GM12878 (cell line): ENCODE measurements at regions not wholly inside any gene's neighbourhood (a gene's known extent, or its start where the extent isn't known, plus 50 kb on each side); places are given as distances from the start of the nearest gene placed in this dataset.

Source experiments
- ATAC-seq: fragments of 200-7000 bp; cut with Tn5 transposase; 3 replicates; pipeline ENCODE4 v1.9.1; 2020; ENCODE audit warnings: mild to moderate bottlenecking, moderate library complexity
- BruUV-seq: library from RNA; stranded (reverse); fragments of 400-500 nt; replicated peaks from 2 replicates; lab custom pipeline; 2021; lab: Mats Ljungman, UMichigan
- CTCF ChIA-PET: fragments of 300-600 bp; sonication (Branson Sonifier 250); formaldehyde crosslinking; extraction: SDS; loops from one replicate; lab custom pipeline; 2021; ENCODE audit warnings: inconsistent platforms; lab: Yijun Ruan, JAX
- POLR2A ChIA-PET: fragments of 350-600 bp; formaldehyde crosslinking; extraction: SDS; loops from one replicate; lab custom pipeline; 2021; ENCODE audit warnings: inconsistent platforms; lab: Charles Lee
- RAD21 ChIA-PET: fragments of 300-600 bp; sonication (Branson Sonifier 250); formaldehyde crosslinking; loops from one replicate; lab custom pipeline; 2023; ENCODE audit warnings: antibody characterized with exemption; ENCODE audit not compliant: unreplicated experiment; lab: Charles Lee
- SMC1A ChIA-PET: fragments of 300-600 bp; sonication (Branson Sonifier 250); formaldehyde crosslinking; loops from one replicate; lab custom pipeline; 2023; ENCODE audit not compliant: unreplicated experiment, uncharacterized antibody; lab: Charles Lee
- DNase-seq: peaks from one replicate; pipeline ENCODE4 v3.0.0-alpha.2; 2011; ENCODE audit warnings: low read depth, low spot score
- FAIRE-seq: peaks from 3 replicates; lab custom pipeline; 2011; peaks lifted over from hg19 to GRCh38; lab: Jason Lieb, UNC
- H2AFZ ChIP-seq: 2 replicates; pipeline ENCODE4 v1.6.0; 2011; ENCODE audit warnings: low read depth, low read length, control low read depth; ENCODE audit not compliant: control insufficient read depth
- H3K27ac ChIP-seq: 2 replicates; pipeline ENCODE4 v1.5.1; 2011; ENCODE audit warnings: control low read depth; ENCODE audit not compliant: control insufficient read depth, insufficient read depth
- H3K27me3 ChIP-seq, 2 experiments: replicated peaks in 1 of 2; 2 replicates each; pipeline versions ENCODE4 v1.6.0 to v1.6.1; 2011; ENCODE audit warnings: low read length in 1 of 2; ENCODE audit not compliant: control insufficient read depth in 2 of 2, insufficient read depth in 2 of 2
- H3K36me3 ChIP-seq, 2 experiments: 2 replicates each; pipeline ENCODE4 v1.5.1; 2011; ENCODE audit warnings: low read length in 1 of 2; ENCODE audit not compliant: control insufficient read depth in 2 of 2, insufficient read depth in 2 of 2
- H3K4me1 ChIP-seq: 2 replicates; pipeline ENCODE4 v1.6.1; 2011; ENCODE audit warnings: mild to moderate bottlenecking, low read length, moderate library complexity, mixed read lengths; ENCODE audit not compliant: control insufficient read depth, insufficient read depth
- H3K4me2 ChIP-seq: 2 replicates; pipeline ENCODE4 v1.6.0; 2011; ENCODE audit warnings: control low read depth; ENCODE audit not compliant: control insufficient read depth, insufficient read depth
- H3K4me3 ChIP-seq: fragments of 200-600 bp; sonication (generic); 2 replicates; pipeline ENCODE4 v1.5.1; 2016
- H3K79me2 ChIP-seq: 2 replicates; pipeline ENCODE4 v1.6.0; 2011; ENCODE audit warnings: low read length; ENCODE audit not compliant: control insufficient read depth, insufficient read depth
- H3K9ac ChIP-seq: 2 replicates; pipeline ENCODE4 v1.8.0; 2011; ENCODE audit warnings: low read length, control low read depth, mixed read lengths; ENCODE audit not compliant: control insufficient read depth, insufficient read depth
- H3K9me3 ChIP-seq: replicated peaks from 3 replicates; pipeline ENCODE4 v1.5.1; 2011; ENCODE audit warnings: mild to moderate bottlenecking, low read length; ENCODE audit not compliant: control insufficient read depth, insufficient read depth
- H4K20me1 ChIP-seq: 2 replicates; pipeline ENCODE4 v1.6.0; 2011; ENCODE audit not compliant: control insufficient read depth, insufficient read depth
- ATF3 ChIP-seq: IDR thresholded peaks from 2 replicates; pipeline ENCODE4 v1.6.1; 2011; ENCODE audit warnings: low read depth, mild to moderate bottlenecking, low read length, moderate library complexity, borderline replicate concordance; ENCODE audit errors: extremely low read depth
- BCL11A ChIP-seq: IDR thresholded peaks from 2 replicates; pipeline ENCODE4 v1.6.1; 2011; ENCODE audit warnings: low read depth, low read length
- BHLHE40 ChIP-seq, 2 experiments: fragments of 450-650 bp in 1 of 2; IDR thresholded peaks; 2 replicates each; pipeline ENCODE4 v1.6.1; 2011 to 2017; ENCODE audit warnings: low read depth in 2 of 2, borderline replicate concordance in 1 of 2, improper control_type of control experiment in 1 of 2, low read length in 1 of 2, mild to moderate bottlenecking in 1 of 2
- BRCA1 ChIP-seq: IDR thresholded peaks from 2 replicates; pipeline ENCODE4 v1.6.1; 2011; ENCODE audit warnings: low read depth, low read length, improper control_type of control experiment
- CBX5 ChIP-seq: sonication (generic); IDR thresholded peaks from 2 replicates; pipeline ENCODE4 v1.6.1; 2016; ENCODE audit warnings: low read depth, moderate library complexity, mild to moderate bottlenecking, inconsistent platforms
- GABPA ChIP-seq: IDR thresholded peaks from 2 replicates; pipeline ENCODE4 v1.6.1; 2014; ENCODE audit warnings: antibody characterized with exemption, low read depth, mild to moderate bottlenecking, inconsistent platforms
- MYB ChIP-seq: fragments of 150-350 bp; IDR thresholded peaks from 2 replicates; pipeline ENCODE4 v1.6.1; 2014; ENCODE audit warnings: mild to moderate bottlenecking, low read depth, low read length, borderline replicate concordance
- MYC ChIP-seq: IDR thresholded peaks from 2 replicates; pipeline ENCODE4 v1.6.1; 2011; ENCODE audit warnings: mild to moderate bottlenecking, low read length, moderate library complexity, inconsistent platforms; ENCODE audit not compliant: insufficient read depth, insufficient replicate concordance, insufficient read length, severe bottlenecking
- STAT3 ChIP-seq: IDR thresholded peaks from 2 replicates; pipeline ENCODE4 v1.6.1; 2011; ENCODE audit warnings: low read depth, low read length, improper control_type of control experiment
- TAF1 ChIP-seq: IDR thresholded peaks from 2 replicates; pipeline ENCODE4 v1.6.1; 2011; ENCODE audit warnings: mild to moderate bottlenecking, low read depth, low read length, borderline replicate concordance
- YBX1 ChIP-seq: fragments of 450-650 bp; IDR thresholded peaks from 2 replicates; pipeline ENCODE4 v1.6.1; 2016; ENCODE audit warnings: antibody characterized with exemption
- YY1 ChIP-seq: IDR thresholded peaks from 2 replicates; pipeline ENCODE4 v1.6.1; 2011; ENCODE audit warnings: low read depth, mild to moderate bottlenecking, low read length
- WGBS: methylation state at CpG from one replicate; pipeline ENCODE4 v1.1.6; 2016; ENCODE audit warnings: low lambda C conversion rate; ENCODE audit not compliant: insufficient replicate concordance, insufficient coverage; ENCODE audit errors: missing lambda C conversion rate; 5-methylcytosine and 5-hydroxymethylcytosine counted together
- in situ Hi-C: fragments of 300-500 bp; cut with MboI; formaldehyde crosslinking; loops from 9 replicates; pipeline ENCODE4 v1.14.3; 2018; ENCODE audit warnings: mixed read lengths
- intact Hi-C: fragments of 100-400 bp; cut with micrococcal nuclease; formaldehyde crosslinking; loops from one replicate; pipeline ENCODE4 v1.14.2; 2022; ENCODE audit not compliant: unreplicated experiment
- TF ChIP-seq, protein P1 (sequence below): IDR thresholded peaks from 2 replicates; pipeline ENCODE4 v1.6.1; 2011; ENCODE audit warnings: mild to moderate bottlenecking, low read depth, low read length, moderate library complexity; ENCODE audit not compliant: insufficient replicate concordance
- TF ChIP-seq, protein P2 (sequence below): fragments of 450-650 bp; IDR thresholded peaks from 2 replicates; pipeline ENCODE4 v1.6.1; 2017; ENCODE audit warnings: mild to moderate bottlenecking, moderate library complexity

DNA sequence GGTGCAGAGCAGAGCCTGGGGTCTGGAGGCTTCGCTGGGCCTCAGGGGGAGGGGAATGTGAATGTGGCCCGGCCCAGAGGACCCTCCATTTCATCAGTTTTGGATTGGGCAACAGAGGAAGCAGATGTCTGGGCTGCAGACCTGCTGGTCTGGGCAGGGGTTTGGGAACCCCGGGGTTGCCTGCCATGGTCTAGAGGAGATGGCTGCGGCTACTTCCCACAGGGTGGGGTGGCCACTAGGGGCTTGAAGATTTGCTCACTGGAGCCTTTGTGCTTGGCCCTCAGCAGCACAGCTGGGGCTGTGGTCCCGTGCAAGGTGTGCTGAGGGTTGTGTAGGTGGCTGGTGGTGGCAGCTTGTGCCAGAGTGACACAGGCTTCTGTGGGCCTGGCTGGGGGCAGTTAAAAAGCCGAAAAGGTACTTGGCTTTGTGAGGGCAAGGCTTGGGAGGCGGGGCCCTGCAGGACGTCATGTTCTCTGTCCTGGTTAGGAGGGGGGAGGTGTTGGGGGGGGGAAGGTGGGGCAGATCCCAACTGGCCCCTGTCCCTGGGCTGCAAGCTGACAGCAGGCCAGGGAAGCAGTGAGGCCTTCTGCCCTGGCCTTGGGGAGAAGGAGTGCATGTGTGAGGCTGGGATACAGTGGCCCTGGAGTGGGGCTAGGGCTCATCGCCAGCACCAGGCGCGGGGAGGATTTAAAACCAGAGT, 98.0 kb downstream of the KPNA2 start:
- FAIRE-seq (no peak), ATAC-seq (no peak), DNase-seq (no peak)
- Histone ChIP-seq H3K9me3 (no peaks in the 10 kb centered on the region), H3K4me3 (no peak overlapping the region), H4K20me1 (no peaks in the 10 kb centered on the region), H3K27ac (no peak overlapping the region), H3K9ac (no peak overlapping the region), H3K4me1 (no peaks in the 10 kb centered on the region), H3K4me2 (no peak overlapping the region), H3K36me3 (no peaks in the 10 kb centered on the region), H3K27me3 (no peaks in the 10 kb centered on the region), H2AFZ (no peak overlapping the region), H3K79me2 (no peaks in the 10 kb centered on the region)
- TF ChIP-seq, protein P1, sequence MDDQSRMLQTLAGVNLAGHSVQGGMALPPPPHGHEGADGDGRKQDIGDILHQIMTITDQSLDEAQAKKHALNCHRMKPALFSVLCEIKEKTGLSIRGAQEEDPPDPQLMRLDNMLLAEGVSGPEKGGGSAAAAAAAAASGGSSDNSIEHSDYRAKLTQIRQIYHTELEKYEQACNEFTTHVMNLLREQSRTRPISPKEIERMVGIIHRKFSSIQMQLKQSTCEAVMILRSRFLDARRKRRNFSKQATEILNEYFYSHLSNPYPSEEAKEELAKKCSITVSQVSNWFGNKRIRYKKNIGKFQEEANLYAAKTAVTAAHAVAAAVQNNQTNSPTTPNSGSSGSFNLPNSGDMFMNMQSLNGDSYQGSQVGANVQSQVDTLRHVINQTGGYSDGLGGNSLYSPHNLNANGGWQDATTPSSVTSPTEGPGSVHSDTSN, result no peak
- TF ChIP-seq ATF3 (no peak), STAT3 (no peak), BCL11A (no peak), GABPA (no peak), YBX1 (no peak), MYC (no peak), BHLHE40 (IDR thresholded peaks at IDR 0.05; ENCODE audit: borderline replicate concordance in 1 of 2, low read depth in 2 of 2, low read length in 1 of 2) (no peak), CBX5 (no peak), YY1 (no peak), TAF1 (no peak), MYB (no peak), BRCA1 (no peak)
- TF ChIP-seq, protein P2, sequence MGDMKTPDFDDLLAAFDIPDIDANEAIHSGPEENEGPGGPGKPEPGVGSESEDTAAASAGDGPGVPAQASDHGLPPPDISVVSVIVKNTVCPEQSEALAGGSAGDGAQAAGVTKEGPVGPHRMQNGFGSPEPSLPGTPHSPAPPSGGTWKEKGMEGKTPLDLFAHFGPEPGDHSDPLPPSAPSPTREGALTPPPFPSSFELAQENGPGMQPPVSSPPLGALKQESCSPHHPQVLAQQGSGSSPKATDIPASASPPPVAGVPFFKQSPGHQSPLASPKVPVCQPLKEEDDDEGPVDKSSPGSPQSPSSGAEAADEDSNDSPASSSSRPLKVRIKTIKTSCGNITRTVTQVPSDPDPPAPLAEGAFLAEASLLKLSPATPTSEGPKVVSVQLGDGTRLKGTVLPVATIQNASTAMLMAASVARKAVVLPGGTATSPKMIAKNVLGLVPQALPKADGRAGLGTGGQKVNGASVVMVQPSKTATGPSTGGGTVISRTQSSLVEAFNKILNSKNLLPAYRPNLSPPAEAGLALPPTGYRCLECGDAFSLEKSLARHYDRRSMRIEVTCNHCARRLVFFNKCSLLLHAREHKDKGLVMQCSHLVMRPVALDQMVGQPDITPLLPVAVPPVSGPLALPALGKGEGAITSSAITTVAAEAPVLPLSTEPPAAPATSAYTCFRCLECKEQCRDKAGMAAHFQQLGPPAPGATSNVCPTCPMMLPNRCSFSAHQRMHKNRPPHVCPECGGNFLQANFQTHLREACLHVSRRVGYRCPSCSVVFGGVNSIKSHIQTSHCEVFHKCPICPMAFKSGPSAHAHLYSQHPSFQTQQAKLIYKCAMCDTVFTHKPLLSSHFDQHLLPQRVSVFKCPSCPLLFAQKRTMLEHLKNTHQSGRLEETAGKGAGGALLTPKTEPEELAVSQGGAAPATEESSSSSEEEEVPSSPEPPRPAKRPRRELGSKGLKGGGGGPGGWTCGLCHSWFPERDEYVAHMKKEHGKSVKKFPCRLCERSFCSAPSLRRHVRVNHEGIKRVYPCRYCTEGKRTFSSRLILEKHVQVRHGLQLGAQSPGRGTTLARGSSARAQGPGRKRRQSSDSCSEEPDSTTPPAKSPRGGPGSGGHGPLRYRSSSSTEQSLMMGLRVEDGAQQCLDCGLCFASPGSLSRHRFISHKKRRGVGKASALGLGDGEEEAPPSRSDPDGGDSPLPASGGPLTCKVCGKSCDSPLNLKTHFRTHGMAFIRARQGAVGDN, result no peak
- ChIA-PET POLR2A (no interaction called here), SMC1A (no interaction called here), RAD21 (no interaction called here), CTCF (no interaction called here)
- WGBS, result 55% methylated on average over 10 of the region's 11 CpGs
- in situ Hi-C loops (no loop called here), intact Hi-C loops (no loop called here)
- BruUV-seq, result no TSS peak
